LoVo (cell line): ENCODE measurements at regions not wholly inside any gene's neighbourhood (a gene's known extent, or its start where the extent isn't known, plus 50 kb on each side); places are given as distances from the start of the nearest gene placed in this dataset.

Experiments used
- DNase-seq: peaks from one replicate; pipeline ENCODE4 v3.0.0-alpha.2; 2016; ENCODE audit warnings: low spot score

- no peak for DNase-seq
Measured at GRCh38 chr18:67290421-67290820, 226.1 kb downstream of the DSEL start.

- DNase-seq: no peak
Measured at GRCh38 chr18:67285583-67285982, 230.9 kb downstream of the DSEL start.

- DNase-seq: no peak
Measured at GRCh38 chr18:67282796-67283195, 233.7 kb downstream of the DSEL start.

- DNase-seq: no peak
Measured at GRCh38 chr18:67281746-67282145, 234.8 kb downstream of the DSEL start.

- DNase-seq: no peak
Measured at GRCh38 chr18:67280486-67281242, 235.9 kb downstream of the DSEL start.

- DNase-seq: no peak
Measured at GRCh38 chr18:67279988-67280387, 236.5 kb downstream of the DSEL start.

GRCh38 chr18:67278984-67279383, 237.5 kb downstream of the DSEL start:
- no peak for DNase-seq

- DNase-seq: no peak
Measured at GRCh38 chr18:67276638-67277037, 239.9 kb downstream of the DSEL start.

- DNase-seq: no peak
Measured at GRCh38 chr18:67273288-67273687, 243.2 kb downstream of the DSEL start.

- no peak for DNase-seq
Measured at GRCh38 chr18:67269206-67269605, 247.3 kb downstream of the DSEL start.

GRCh38 chr18:67268530-67268929, 248.0 kb downstream of the DSEL start:
- DNase-seq: no peak

GRCh38 chr18:67266246-67267237, 250.0 kb downstream of the DSEL start:
- no peak for DNase-seq

- no peak for DNase-seq
Measured at GRCh38 chr18:67265464-67266245, 250.9 kb downstream of the DSEL start.

GRCh38 chr18:67261931-67262552, 254.5 kb downstream of the DSEL start:
- no peak for DNase-seq

GRCh38 chr18:67260841-67261240, 255.7 kb downstream of the DSEL start:
- no peak for DNase-seq

GRCh38 chr18:67250776-67251424, 265.6 kb downstream of the DSEL start:
- DNase-seq: no peak

GRCh38 chr18:67243799-67244587, 272.5 kb downstream of the DSEL start:
- no peak for DNase-seq

- DNase-seq: no peak
Measured at GRCh38 chr18:67242001-67242400, 274.5 kb downstream of the DSEL start.

- DNase-seq: no peak
Measured at GRCh38 chr18:67241299-67241698, 275.2 kb downstream of the DSEL start.

- no peak for DNase-seq
Measured at GRCh38 chr18:67239826-67240225, 276.7 kb downstream of the DSEL start.
